ENCODE measurements at regions not wholly inside any gene's neighbourhood (a gene's known extent, or its start where the extent isn't known, plus 50 kb on each side); places are given as distances from the start of the nearest gene placed in this dataset.

GRCh38 chr14:62329427-62329826 lies 567.2 kb downstream of the SNAPC1 start:
- no peak for TF ChIP-seq CTCF (conservative IDR thresholded peaks at IDR 0.05)
- Mint-ChIP-seq H3K4me1 (no peaks in the 10 kb centered on the region), H3K27me3 (ENCODE audit: low read depth) (no peaks in the 10 kb centered on the region), H3K36me3 (ENCODE audit: low read depth) (peaks cover under 1% of the 10 kb centered on the region), H3K4me3 (no peak overlapping the region), H3K9me3 (peaks cover 7% of the 10 kb centered on the region), H3K27ac (ENCODE audit: unreplicated experiment) (no peak overlapping the region)
- no peak for DNase-seq (ENCODE audit: low read depth, low spot score)

DNA sequence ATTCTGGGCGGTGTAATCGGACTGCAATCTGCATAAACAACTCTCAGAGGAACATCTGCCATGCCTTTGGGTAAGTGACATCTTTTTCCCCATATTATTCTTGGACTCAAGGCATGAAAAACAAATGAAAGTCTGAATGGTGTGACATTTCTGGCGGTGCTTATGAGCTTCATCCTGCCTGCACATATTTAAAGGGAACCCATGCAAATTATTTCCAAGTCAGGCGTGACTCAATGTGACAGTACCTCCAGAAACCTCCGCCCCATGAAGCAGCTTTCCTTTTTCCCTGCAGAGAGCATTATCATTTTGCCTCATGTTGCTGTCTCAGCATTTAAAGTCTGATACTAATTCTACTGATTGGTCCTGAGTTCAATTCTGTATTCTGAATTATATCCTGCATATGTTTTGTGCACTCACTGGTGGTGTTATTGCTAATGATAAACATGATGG lies 585.4 kb downstream of the SNAPC1 start:
- no peaks in the 10 kb centered on the region for H3K4me1 Mint-ChIP-seq
- no peak overlapping the region for H3K4me3 Mint-ChIP-seq
- peaks cover 4% of the 10 kb centered on the region for H3K9me3 Mint-ChIP-seq
- H3K27ac Mint-ChIP-seq (ENCODE audit: unreplicated experiment): no peak overlapping the region
- no peak for DNase-seq (ENCODE audit: low read depth, low spot score)
- H3K27me3 Mint-ChIP-seq (ENCODE audit: low read depth): no peaks in the 10 kb centered on the region
- no peak for TF ChIP-seq CTCF (conservative IDR thresholded peaks at IDR 0.05)
- H3K36me3 Mint-ChIP-seq (ENCODE audit: low read depth): peaks cover 5% of the 10 kb centered on the region

- no peak for DNase-seq (ENCODE audit: low read depth, low spot score)
- H3K36me3 Mint-ChIP-seq (ENCODE audit: low read depth): peaks cover 14% of the 10 kb centered on the region
- H3K4me3 Mint-ChIP-seq: no peak overlapping the region
- peaks cover 12% of the 10 kb centered on the region for H3K9me3 Mint-ChIP-seq
- no peak overlapping the region for H3K27ac Mint-ChIP-seq (ENCODE audit: unreplicated experiment)
- H3K4me1 Mint-ChIP-seq: peaks cover 16% of the 10 kb centered on the region
- TF ChIP-seq CTCF (conservative IDR thresholded peaks at IDR 0.05): no peak
- H3K27me3 Mint-ChIP-seq (ENCODE audit: low read depth): peaks cover 5% of the 10 kb centered on the region
These were observed 595.1 kb downstream of the SNAPC1 start for GRCh38 chr14:62357362-62357761.

GRCh38 chr14:62364161-62364560 lies 601.9 kb downstream of the SNAPC1 start:
- H3K4me1 Mint-ChIP-seq: peaks cover 6% of the 10 kb centered on the region

GRCh38 chr14:62364800-62365280 lies 602.6 kb downstream of the SNAPC1 start:
- peaks cover 15% of the 10 kb centered on the region for H3K27me3 Mint-ChIP-seq (ENCODE audit: low read depth)
- H3K9me3 Mint-ChIP-seq: peaks cover 10% of the 10 kb centered on the region
- H3K36me3 Mint-ChIP-seq (ENCODE audit: low read depth): peaks cover 3% of the 10 kb centered on the region
- H3K27ac Mint-ChIP-seq (ENCODE audit: unreplicated experiment): no peak overlapping the region
- no peak overlapping the region for H3K4me3 Mint-ChIP-seq
- H3K4me1 Mint-ChIP-seq: no peaks in the 10 kb centered on the region
- no peak for TF ChIP-seq CTCF (conservative IDR thresholded peaks at IDR 0.05)
- no peak for DNase-seq (ENCODE audit: low read depth, low spot score)

More at GRCh38 chr14:62364161-62364560, 601.9 kb downstream of the SNAPC1 start:
- no peak for DNase-seq (ENCODE audit: low read depth, low spot score)
- Mint-ChIP-seq H3K27ac (ENCODE audit: unreplicated experiment) (no peak overlapping the region), H3K4me3 (no peak overlapping the region), H3K36me3 (ENCODE audit: low read depth) (peaks cover 3% of the 10 kb centered on the region), H3K9me3 (peaks cover 10% of the 10 kb centered on the region), H3K27me3 (ENCODE audit: low read depth) (peaks cover 18% of the 10 kb centered on the region)
- no peak for TF ChIP-seq CTCF (conservative IDR thresholded peaks at IDR 0.05)

Measured in neural crest cell (in vitro differentiated cells).